ENCODE measurements at regions not wholly inside any gene's neighbourhood (a gene's known extent, or its start where the extent isn't known, plus 50 kb on each side); places are given as distances from the start of the nearest gene placed in this dataset.
A peak's percentile ranks its signal among the peaks of the same experiment; 100 is the strongest.

GRCh38 chr2:205904873-205905272 is 181.1 kb downstream of the INO80D start:
- CTCF ChIA-PET: interaction anchor here (1.3 to 6.0 kb wide), 7 partner anchors 14 to 1760 kb away, joined by 3 to 59 read pairs (median 4); no protein-coding TSS in a partner anchor
- H3K79me2 ChIP-seq (ENCODE audit: control insufficient read depth, insufficient read depth, low read length): no peaks in the 10 kb centered on the region
- no peak overlapping the region for H3K4me3 ChIP-seq (replicated peaks in 1 of 3; ENCODE audit: insufficient read depth in 1 of 3, low read depth in 1 of 3, low read length in 3 of 3)
- DNase-seq (ENCODE audit: low read depth, low spot score) (no peak), FAIRE-seq (no peak)
- dilution Hi-C loops (cut with MboI; ENCODE audit: extremely low pct_ligation_motif_present, low sequenced_read_pairs) (no loop called here), intact Hi-C loops (cut with micrococcal nuclease) (no loop called here)
- no peak for TF ChIP-seq POLR2A (IDR thresholded peaks at IDR 0.05; ENCODE audit: low read depth, low read length)
- H3K9me3 ChIP-seq (replicated peaks; ENCODE audit: control insufficient read depth, insufficient read depth, low read length): no peaks in the 10 kb centered on the region
- no peak overlapping the region for H3K27ac ChIP-seq (ENCODE audit: insufficient read depth, low read depth, low read length)
- H3K36me3 ChIP-seq (ENCODE audit: control insufficient read depth in 2 of 2, extremely low read depth in 1 of 2, insufficient read depth in 2 of 2, low read length in 2 of 2): no peaks in the 10 kb centered on the region
- peaks cover 0 to 2% of the 10 kb centered on the region in 2 experiments for H3K27me3 ChIP-seq (ENCODE audit: control insufficient read depth in 2 of 2, insufficient read depth in 2 of 2, low read length in 2 of 2)
- H3K4me1 ChIP-seq (ENCODE audit: control insufficient read depth, extremely low read depth, insufficient read depth, low read length): no peaks in the 10 kb centered on the region
- H3K9ac ChIP-seq (replicated peaks; ENCODE audit: extremely low read depth, insufficient read depth, low read length): no peak overlapping the region
- POLR2A ChIA-PET: no interaction called here
- no peaks in the 10 kb centered on the region for H4K20me1 ChIP-seq (replicated peaks; ENCODE audit: control insufficient read depth, extremely low read depth, insufficient read depth, low read length)
- no peak overlapping the region for H3K4me2 ChIP-seq (ENCODE audit: insufficient read depth, low read length)
- H3K9me1 ChIP-seq (replicated peaks; ENCODE audit: control insufficient read depth, extremely low read depth, insufficient read depth, low read length): no peaks in the 10 kb centered on the region
- H2AFZ ChIP-seq (ENCODE audit: low read depth, low read length): no peak overlapping the region
- BruUV-seq (replicated peaks): no TSS peak

GRCh38 chr2:205903549-205904129 is 182.3 kb downstream of the INO80D start:
- H3K36me3 ChIP-seq (ENCODE audit: control insufficient read depth in 2 of 2, extremely low read depth in 1 of 2, insufficient read depth in 2 of 2, low read length in 2 of 2): no peaks in the 10 kb centered on the region
- H3K4me3 ChIP-seq (replicated peaks in 1 of 3; ENCODE audit: insufficient read depth in 1 of 3, low read depth in 1 of 3, low read length in 3 of 3): no peak overlapping the region
- FAIRE-seq (peak; percentile 62), DNase-seq (ENCODE audit: low read depth, low spot score) (peak; percentile 30)
- POLR2A ChIA-PET: no interaction called here
- no TSS peak for BruUV-seq (replicated peaks)
- no peak overlapping the region for H2AFZ ChIP-seq (ENCODE audit: low read depth, low read length)
- no peaks in the 10 kb centered on the region for H3K9me3 ChIP-seq (replicated peaks; ENCODE audit: control insufficient read depth, insufficient read depth, low read length)
- H3K79me2 ChIP-seq (ENCODE audit: control insufficient read depth, insufficient read depth, low read length): no peaks in the 10 kb centered on the region
- H4K20me1 ChIP-seq (replicated peaks; ENCODE audit: control insufficient read depth, extremely low read depth, insufficient read depth, low read length): no peaks in the 10 kb centered on the region
- no peak overlapping the region for H3K9ac ChIP-seq (replicated peaks; ENCODE audit: extremely low read depth, insufficient read depth, low read length)
- dilution Hi-C loops (cut with MboI; ENCODE audit: extremely low pct_ligation_motif_present, low sequenced_read_pairs): no loop called here
- H3K4me1 ChIP-seq (ENCODE audit: control insufficient read depth, extremely low read depth, insufficient read depth, low read length): no peaks in the 10 kb centered on the region
- H3K27me3 ChIP-seq (ENCODE audit: control insufficient read depth in 2 of 2, insufficient read depth in 2 of 2, low read length in 2 of 2): peaks cover 0 to 5% of the 10 kb centered on the region in 2 experiments
- no peak overlapping the region for H3K27ac ChIP-seq (ENCODE audit: insufficient read depth, low read depth, low read length)
- CTCF ChIA-PET: interaction anchor here (0.6 to 6.0 kb wide), 12 partner anchors 9 to 1758 kb away, joined by 3 to 59 read pairs (median 4); no protein-coding TSS in a partner anchor
- intact Hi-C loops (cut with micrococcal nuclease): loop anchor here (1.0 kb wide), 2 partner anchors 22 to 45 kb away; no protein-coding TSS in a partner anchor
- H3K9me1 ChIP-seq (replicated peaks; ENCODE audit: control insufficient read depth, extremely low read depth, insufficient read depth, low read length): no peaks in the 10 kb centered on the region
- no peak overlapping the region for H3K4me2 ChIP-seq (ENCODE audit: insufficient read depth, low read length)
- TF ChIP-seq POLR2A (IDR thresholded peaks at IDR 0.05; ENCODE audit: low read depth, low read length) (no peak), EZH2 (IDR thresholded peaks at IDR 0.05; ENCODE audit: borderline replicate concordance, low read depth, low read length, severe bottlenecking) (no peak), GATA2 (IDR thresholded peaks at IDR 0.05; ENCODE audit: insufficient read depth, insufficient read length, low read depth, low read length) (no peak), CTCF (IDR thresholded peaks at IDR 0.05; ENCODE audit: extremely low read depth in 1 of 2, insufficient read depth in 1 of 2, low read depth in 1 of 2, low read length in 2 of 2) (peak; percentile 40 to 69)

All from endothelial cell of umbilical vein (primary cell).